ENCODE measurements at regions not wholly inside any gene's neighbourhood (a gene's known extent, or its start where the extent isn't known, plus 50 kb on each side); places are given as distances from the start of the nearest gene placed in this dataset.

GRCh38 chr20:11144114-11144950 lies 470.5 kb upstream of the JAG1 start:
- TF ChIP-seq, protein P1, sequence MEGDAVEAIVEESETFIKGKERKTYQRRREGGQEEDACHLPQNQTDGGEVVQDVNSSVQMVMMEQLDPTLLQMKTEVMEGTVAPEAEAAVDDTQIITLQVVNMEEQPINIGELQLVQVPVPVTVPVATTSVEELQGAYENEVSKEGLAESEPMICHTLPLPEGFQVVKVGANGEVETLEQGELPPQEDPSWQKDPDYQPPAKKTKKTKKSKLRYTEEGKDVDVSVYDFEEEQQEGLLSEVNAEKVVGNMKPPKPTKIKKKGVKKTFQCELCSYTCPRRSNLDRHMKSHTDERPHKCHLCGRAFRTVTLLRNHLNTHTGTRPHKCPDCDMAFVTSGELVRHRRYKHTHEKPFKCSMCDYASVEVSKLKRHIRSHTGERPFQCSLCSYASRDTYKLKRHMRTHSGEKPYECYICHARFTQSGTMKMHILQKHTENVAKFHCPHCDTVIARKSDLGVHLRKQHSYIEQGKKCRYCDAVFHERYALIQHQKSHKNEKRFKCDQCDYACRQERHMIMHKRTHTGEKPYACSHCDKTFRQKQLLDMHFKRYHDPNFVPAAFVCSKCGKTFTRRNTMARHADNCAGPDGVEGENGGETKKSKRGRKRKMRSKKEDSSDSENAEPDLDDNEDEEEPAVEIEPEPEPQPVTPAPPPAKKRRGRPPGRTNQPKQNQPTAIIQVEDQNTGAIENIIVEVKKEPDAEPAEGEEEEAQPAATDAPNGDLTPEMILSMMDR (conservative IDR thresholded peaks at IDR 0.05; ENCODE audit: low read depth, low read length) = no peak
- TF ChIP-seq POLR2A (IDR thresholded peaks at IDR 0.05; ENCODE audit: low read depth, low read length) (no peak), RAD21 (IDR thresholded peaks at IDR 0.05; ENCODE audit: low read length) (no peak), RFX5 (IDR thresholded peaks at IDR 0.05; ENCODE audit: low read depth, low read length) (no peak), MAFK (IDR thresholded peaks at IDR 0.05; ENCODE audit: low read depth, low read length) (no peak)
- TF ChIP-seq, protein P2, sequence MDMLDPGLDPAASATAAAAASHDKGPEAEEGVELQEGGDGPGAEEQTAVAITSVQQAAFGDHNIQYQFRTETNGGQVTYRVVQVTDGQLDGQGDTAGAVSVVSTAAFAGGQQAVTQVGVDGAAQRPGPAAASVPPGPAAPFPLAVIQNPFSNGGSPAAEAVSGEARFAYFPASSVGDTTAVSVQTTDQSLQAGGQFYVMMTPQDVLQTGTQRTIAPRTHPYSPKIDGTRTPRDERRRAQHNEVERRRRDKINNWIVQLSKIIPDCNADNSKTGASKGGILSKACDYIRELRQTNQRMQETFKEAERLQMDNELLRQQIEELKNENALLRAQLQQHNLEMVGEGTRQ (IDR thresholded peaks at IDR 0.05; ENCODE audit: low read depth, low read length) = no peak
